K562 (cell line): ENCODE measurements at regions not wholly inside any gene's neighbourhood (a gene's known extent, or its start where the extent isn't known, plus 50 kb on each side); places are given as distances from the start of the nearest gene placed in this dataset.

Experiments
- CTCF ChIP-seq, 3 experiments: IDR thresholded peaks in 2 of 3; conservative IDR thresholded peaks in 1 of 3; 2 replicates each; pipeline ENCODE4 v1.5.1; 2011 to 2012; ENCODE audit warnings: low read length in 3 of 3, mild to moderate bottlenecking in 3 of 3, control low read depth in 2 of 3, improper control_type of control experiment in 1 of 3, inconsistent platforms in 1 of 3, low read depth in 1 of 3, mixed read lengths in 1 of 3, moderate library complexity in 1 of 3; ENCODE audit not compliant: insufficient read depth in 2 of 3
- E2F4 ChIP-seq: sonication (generic); formaldehyde crosslinking; IDR thresholded peaks from 2 replicates; pipeline ENCODE4 v1.8.0; 2022; ENCODE audit warnings: mild to moderate bottlenecking, low read depth, missing genetic modification reagents
- ETS2 ChIP-seq: IDR thresholded peaks from 2 replicates; pipeline ENCODE4 v1.6.1; 2016; ENCODE audit warnings: borderline replicate concordance, missing genetic modification characterization, mild to moderate bottlenecking, moderate library complexity, missing compliant biosample characterization; ENCODE audit not compliant: poor library complexity, severe bottlenecking
- HMGN3 ChIP-seq: IDR thresholded peaks from 2 replicates; pipeline ENCODE4 v1.6.1; 2011; ENCODE audit warnings: borderline replicate concordance, low read depth, mild to moderate bottlenecking, mixed read lengths, low read length; ENCODE audit not compliant: insufficient read length; ENCODE audit errors: extremely low read depth
- MLLT1 ChIP-seq, 2 experiments: fragments of 450-650 bp; IDR thresholded peaks; 2 replicates each; pipeline ENCODE4 v1.6.1; 2016
- PHF21A ChIP-seq: fragments of 450-650 bp; IDR thresholded peaks from 2 replicates; pipeline ENCODE4 v1.6.1; 2017; ENCODE audit warnings: low read depth, borderline replicate concordance
- POLR3A ChIP-seq: IDR thresholded peaks from 2 replicates; pipeline ENCODE4 v1.6.1; 2011; ENCODE audit warnings: borderline replicate concordance, mild to moderate bottlenecking, moderate library complexity; ENCODE audit not compliant: insufficient read length, insufficient read depth; ENCODE audit errors: extremely low read depth
- PRDM10 ChIP-seq: fragments of 450-650 bp; IDR thresholded peaks from 2 replicates; pipeline ENCODE4 v1.6.1; 2018; ENCODE audit not compliant: partially characterized antibody
- RBM17 ChIP-seq: fragments of 200-400 bp; formaldehyde crosslinking; IDR thresholded peaks from 2 replicates; pipeline ENCODE4 v1.6.1; 2017; ENCODE audit warnings: low read depth, mild to moderate bottlenecking, low read length, borderline replicate concordance
- RBM25 ChIP-seq: fragments of 200-400 bp; formaldehyde crosslinking; IDR thresholded peaks from 2 replicates; pipeline ENCODE4 v1.6.1; 2018; ENCODE audit warnings: low read length, low read depth, moderate library complexity; ENCODE audit not compliant: severe bottlenecking
- SETDB1 ChIP-seq: IDR thresholded peaks from one replicate; pipeline ENCODE4 v1.6.1; 2012; ENCODE audit warnings: low read length, control low read depth, inconsistent platforms
- SMC3 ChIP-seq: conservative IDR thresholded peaks from 2 replicates; pipeline ENCODE4 v1.6.1; 2011; ENCODE audit warnings: low read depth, low read length, improper control_type of control experiment; ENCODE audit not compliant: insufficient read depth
- SRSF7 ChIP-seq: fragments of 200-400 bp; formaldehyde crosslinking; optimal IDR thresholded peaks from 2 replicates; pipeline ENCODE3; 2017; ENCODE audit warnings: mild to moderate bottlenecking, low read depth, low read length
- TBP ChIP-seq: optimal IDR thresholded peaks from 2 replicates; pipeline ENCODE3; 2011; ENCODE audit warnings: low read depth, low read length, improper control_type of control experiment
- ZBTB5 ChIP-seq: fragments of 450-650 bp; IDR thresholded peaks from 2 replicates; pipeline ENCODE4 v1.6.1; 2017; ENCODE audit warnings: antibody characterized with exemption
- ZKSCAN1 ChIP-seq: fragments of 150-350 bp; IDR thresholded peaks from 2 replicates; pipeline ENCODE4 v1.6.1; 2016; ENCODE audit warnings: low read depth, low read length
- ZNF134 ChIP-seq: fragments of 250-450 bp; sonication (Bioruptor Pico); conservative IDR thresholded peaks from 2 replicates; pipeline ENCODE4 v1.4.0; 2020
- ZNF347 ChIP-seq: fragments of 450-650 bp; formaldehyde crosslinking; IDR thresholded peaks from 2 replicates; pipeline ENCODE4 v1.4.0; 2020; ENCODE audit warnings: low read depth, mild to moderate bottlenecking, moderate library complexity

- no peak for TF ChIP-seq ZNF347 (CRISPR knock-in tag)
- TF ChIP-seq POLR3A = no peak
- TF ChIP-seq ETS2 = no peak
- no peak for TF ChIP-seq ZBTB5
- TF ChIP-seq TBP = no peak
- no peak for TF ChIP-seq RBM25
- TF ChIP-seq PHF21A = no peak
- no peak for TF ChIP-seq SRSF7
- TF ChIP-seq ZKSCAN1 = no peak
- 0 out of 2 replicates have a peak, but pooled peaks have one; percentile 10 for TF ChIP-seq SMC3
- TF ChIP-seq E2F4 (CRISPR knock-in tag) = no peak
- peak; percentile 22 to 74 (median 40); a peak in 5 of 6 replicates for TF ChIP-seq CTCF (IDR thresholded peaks at IDR 0.05 in 2 of 3, conservative IDR thresholded peaks at IDR 0.05 in 1 of 3; ENCODE audit: insufficient read depth in 2 of 3, low read depth in 1 of 3, low read length in 3 of 3)
- TF ChIP-seq RBM17 = no peak
- TF ChIP-seq SETDB1 = no peak
- no peak for TF ChIP-seq MLLT1 (IDR thresholded peaks at IDR 0.05)
- TF ChIP-seq HMGN3 = no peak
- no peak for TF ChIP-seq PRDM10
- TF ChIP-seq ZNF134 (CRISPR knock-in tag) = no peak
Measured at GRCh38 chr1:55483523-55483922, 268.4 kb upstream of the USP24 start (continued).
